B cell (primary cell): ENCODE measurements at regions not wholly inside any gene's neighbourhood (a gene's known extent, or its start where the extent isn't known, plus 50 kb on each side); places are given as distances from the start of the nearest gene placed in this dataset.

Experiments used
- ATAC-seq: fragments of 200-7000 bp; cut with Tn5 transposase; one replicate; pipeline ENCODE4 v1.10.0; 2021; ENCODE audit warnings: low read depth, mild to moderate bottlenecking, moderate number of reproducible peaks, moderate library complexity
- CTCF ChIA-PET: fragments of 350-600 bp; sonication (Branson Sonifier 250); formaldehyde crosslinking; loops from one replicate; lab custom pipeline; 2021; ENCODE audit warnings: antibody characterized with exemption, inconsistent platforms; lab: Charles Lee
- POLR2A ChIA-PET: fragments of 350-600 bp; sonication (Branson Sonifier 250); formaldehyde crosslinking; loops from one replicate; lab custom pipeline; 2021; ENCODE audit warnings: antibody characterized with exemption; lab: Charles Lee
- DNase-seq: peaks from one replicate; pipeline ENCODE4 v3.0.0; 2013
- H2AFZ ChIP-seq: 2 replicates; pipeline ENCODE4 v1.6.1; 2012; ENCODE audit warnings: mild to moderate bottlenecking, low read depth, low read length; ENCODE audit not compliant: insufficient read depth, poor library complexity, severe bottlenecking
- H3K27ac ChIP-seq, 2 donors: 1 replicate in 1 of 2; 2 replicates in 1 of 2; pipeline ENCODE4 v1.5.1; 2012 to 2013; ENCODE audit warnings: low read length in 2 of 2, mild to moderate bottlenecking in 2 of 2, moderate library complexity in 1 of 2
- H3K27me3 ChIP-seq, 4 experiments: fragments of 200-600 bp in 1 of 4; sonication (generic) in 1 of 4; replicated peaks in 1 of 4; 1 replicate in 2 of 4; 2 replicates in 2 of 4; pipeline versions ENCODE4 v1.6.1 to v1.7.0; 2013 to 2016; ENCODE audit warnings: low read length in 3 of 4, mild to moderate bottlenecking in 2 of 4, mixed read lengths in 1 of 4, moderate library complexity in 1 of 4; ENCODE audit not compliant: insufficient read depth in 4 of 4, control insufficient read depth in 3 of 4; ENCODE audit errors: control extremely low read depth in 1 of 4
- H3K36me3 ChIP-seq, 2 experiments: replicated peaks in 1 of 2; 1 replicate in 1 of 2; 2 replicates in 1 of 2; pipeline versions ENCODE4 v1.6.1 to v1.7.1; 2013; ENCODE audit warnings: low read length in 1 of 2; ENCODE audit not compliant: insufficient read depth in 2 of 2, control insufficient read depth in 1 of 2; ENCODE audit errors: control extremely low read depth in 1 of 2, extremely low read depth in 1 of 2
- H3K4me1 ChIP-seq, 2 donors: fragments of 200-600 bp in 1 of 2; sonication (generic) in 1 of 2; 1 replicate in 1 of 2; 2 replicates in 1 of 2; pipeline versions ENCODE4 v1.5.1 to v1.6.1; 2013 to 2017; ENCODE audit warnings: low read length in 2 of 2; ENCODE audit not compliant: control insufficient read depth in 2 of 2, insufficient read depth in 2 of 2
- H3K4me2 ChIP-seq: replicated peaks from 2 replicates; pipeline ENCODE3; 2012; ENCODE audit warnings: mild to moderate bottlenecking, low read depth, low read length; ENCODE audit not compliant: poor library complexity, severe bottlenecking
- H3K4me3 ChIP-seq, 5 experiments: fragments of 200-600 bp in 1 of 5; sonication (generic) in 1 of 5; 1 replicate in 3 of 5; 2 replicates in 2 of 5; pipeline versions ENCODE4 v1.5.1 to v1.7.0; 2011 to 2016; ENCODE audit warnings: low read length in 4 of 5, mild to moderate bottlenecking in 4 of 5, low read depth in 2 of 5, control low read depth in 1 of 5, moderate library complexity in 1 of 5; ENCODE audit not compliant: insufficient read depth in 1 of 5; ENCODE audit errors: control extremely low read depth in 1 of 5, extremely low read depth in 1 of 5
- H3K79me2 ChIP-seq: fragments of 200-600 bp; sonication (generic); one replicate; pipeline ENCODE4 v1.6.0; 2016; ENCODE audit warnings: low read length; ENCODE audit not compliant: control insufficient read depth, insufficient read depth
- H3K9ac ChIP-seq: fragments of 200-600 bp; sonication (generic); 2 replicates; pipeline ENCODE4 v1.6.1; 2017; ENCODE audit warnings: mild to moderate bottlenecking, low read length, moderate library complexity
- H3K9me3 ChIP-seq, 3 donors: one replicate each; pipeline versions ENCODE4 v1.6.1 to v1.7.1; 2013; ENCODE audit warnings: low read length in 2 of 3; ENCODE audit not compliant: control insufficient read depth in 2 of 3, insufficient read depth in 1 of 3; ENCODE audit errors: control extremely low read depth in 1 of 3
- H4K20me1 ChIP-seq: 2 replicates; pipeline ENCODE4 v1.6.0; 2012; ENCODE audit warnings: mild to moderate bottlenecking, low read length; ENCODE audit not compliant: insufficient read depth, control insufficient read depth, poor library complexity, severe bottlenecking
- H3K27ac Mint-ChIP-seq: one replicate; pipeline ENCODE4 v1.8.0; 2021; ENCODE audit warnings: mixed read lengths
- H3K27me3 Mint-ChIP-seq: one replicate; pipeline ENCODE4 v1.8.0; 2021; ENCODE audit warnings: mixed read lengths
- H3K4me1 Mint-ChIP-seq: one replicate; pipeline ENCODE4 v1.8.0; 2021; ENCODE audit warnings: mixed read lengths
- H3K4me3 Mint-ChIP-seq: one replicate; pipeline ENCODE4 v1.8.0; 2021; ENCODE audit warnings: mixed read lengths
- H3K9me3 Mint-ChIP-seq: one replicate; pipeline ENCODE4 v1.8.0; 2022; ENCODE audit warnings: mixed read lengths; ENCODE audit not compliant: insufficient read depth
- CTCF ChIP-seq: fragments of 200-600 bp; IDR thresholded peaks from one replicate; pipeline ENCODE4 v1.8.0; 2022; ENCODE audit warnings: antibody characterized with exemption, mild to moderate bottlenecking
- EZH2 ChIP-seq: IDR thresholded peaks from 2 replicates; pipeline ENCODE4 v1.6.1; 2012; ENCODE audit warnings: borderline replicate concordance, low read depth, mild to moderate bottlenecking, moderate library complexity, low read length; ENCODE audit not compliant: insufficient read depth, poor library complexity, severe bottlenecking
- WGBS: methylation state at CpG from one replicate; pipeline ENCODE4 v1.1.5; 2013; ENCODE audit warnings: missing lambda C conversion rate; ENCODE audit not compliant: insufficient coverage; 5-methylcytosine and 5-hydroxymethylcytosine counted together
- intact Hi-C: fragments of 100-400 bp; cut with micrococcal nuclease; formaldehyde crosslinking; loops from one replicate; pipeline ENCODE4 v1.10.0; 2022

DNA sequence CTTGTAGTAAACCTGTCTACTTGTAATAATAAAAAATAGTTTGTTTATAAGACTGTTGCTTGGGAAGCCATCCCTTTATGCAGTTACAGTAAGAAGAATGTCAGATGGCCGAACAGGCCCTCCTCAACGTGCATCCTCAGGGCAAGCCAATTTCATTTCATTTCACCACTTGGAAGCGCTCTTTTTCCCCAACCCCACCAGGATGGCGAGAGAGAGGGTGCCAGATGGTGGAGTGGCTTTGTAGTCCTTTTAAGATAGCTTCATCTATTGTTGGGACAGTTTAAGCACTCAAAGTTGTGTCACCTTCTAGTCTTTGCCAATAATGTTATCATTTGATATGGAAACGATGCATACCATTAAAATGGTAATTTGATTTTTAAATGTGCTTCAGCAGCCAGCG lies 356.3 kb upstream of the CAMK1G start:
- H3K27me3 Mint-ChIP-seq: peaks cover 4% of the 10 kb centered on the region
- Histone ChIP-seq H3K36me3 (no peaks in the 10 kb centered on the region), H3K4me1 (no peaks in the 10 kb centered on the region), H3K9ac (no peak overlapping the region), H3K4me3 (no peak overlapping the region), H3K27ac (no peak overlapping the region), H3K4me2 (no peak overlapping the region), H3K79me2 (no peaks in the 10 kb centered on the region), H3K9me3 (peaks cover 0 to 5% (median 1%) of the 10 kb centered on the region in 3 donors), H4K20me1 (no peaks in the 10 kb centered on the region), H2AFZ (no peak overlapping the region), H3K27me3 (peaks cover 0 to 8% (median 0%) of the 10 kb centered on the region in 4 experiments)
- no peak for ATAC-seq
- no peak overlapping the region for H3K4me3 Mint-ChIP-seq
- no peak overlapping the region for H3K27ac Mint-ChIP-seq
- no peak for DNase-seq
- peaks cover 1% of the 10 kb centered on the region for H3K4me1 Mint-ChIP-seq
- TF ChIP-seq EZH2: no peak
- no peak for TF ChIP-seq CTCF
- intact Hi-C loops: no loop called here
- WGBS: no CpG with 5 or more reads among the region's 6 CpGs
- peaks cover 4% of the 10 kb centered on the region for H3K9me3 Mint-ChIP-seq
- CTCF ChIA-PET: no interaction called here
- POLR2A ChIA-PET: no interaction called here

DNA sequence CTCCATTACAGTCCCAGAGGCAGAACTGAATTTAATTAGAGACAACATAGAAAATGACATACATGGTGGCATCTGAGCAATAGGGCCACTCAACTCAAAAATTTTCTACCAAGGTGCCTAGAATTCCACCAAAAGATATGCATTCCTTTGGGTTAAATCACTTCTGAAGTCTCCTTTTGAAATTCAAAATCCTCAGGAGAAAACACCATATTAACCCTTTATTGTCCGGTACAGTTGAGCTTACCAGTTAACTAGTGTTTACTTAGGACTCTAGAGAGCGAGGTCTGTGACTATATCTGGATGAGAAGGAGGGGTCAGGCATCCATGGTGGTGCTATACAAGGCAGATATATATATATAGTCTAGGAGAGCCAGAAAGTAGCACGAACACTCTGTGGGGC lies 355.6 kb upstream of the CAMK1G start:
- CTCF ChIA-PET: interaction anchor here (0.9 kb wide), 1 partner anchor 21 kb away, joined by 3 read pairs; no protein-coding TSS in a partner anchor
- no peak for ATAC-seq

More for the DNA sequence above, 355.6 kb upstream of the CAMK1G start:
- POLR2A ChIA-PET: no interaction called here
- Mint-ChIP-seq H3K4me1 (peaks cover 1% of the 10 kb centered on the region), H3K27ac (no peak overlapping the region), H3K9me3 (peaks cover 5% of the 10 kb centered on the region), H3K4me3 (no peak overlapping the region), H3K27me3 (peaks cover 4% of the 10 kb centered on the region)
- H3K4me2 ChIP-seq: no peak overlapping the region
- WGBS: no CpG with 5 or more reads among the region's 3 CpGs
- H3K27ac ChIP-seq: no peak overlapping the region
- H3K4me1 ChIP-seq: no peaks in the 10 kb centered on the region
- TF ChIP-seq EZH2: no peak
- no peak for TF ChIP-seq CTCF
- DNase-seq: no peak
- H3K79me2 ChIP-seq: no peaks in the 10 kb centered on the region
- H3K27me3 ChIP-seq: peaks cover 0 to 8% (median 0%) of the 10 kb centered on the region in 4 experiments
- no peak overlapping the region for H2AFZ ChIP-seq
- no peak overlapping the region for H3K9ac ChIP-seq
- no peaks in the 10 kb centered on the region for H4K20me1 ChIP-seq
- H3K9me3 ChIP-seq: peaks cover 0 to 12% (median 1%) of the 10 kb centered on the region in 3 donors
- intact Hi-C loops: no loop called here
- no peaks in the 10 kb centered on the region for H3K36me3 ChIP-seq
- H3K4me3 ChIP-seq: no peak overlapping the region
